ENCODE measurements at regions not wholly inside any gene's neighbourhood (a gene's known extent, or its start where the extent isn't known, plus 50 kb on each side); places are given as distances from the start of the nearest gene placed in this dataset.

- TF ChIP-seq CTCF (IDR thresholded peaks at IDR 0.05) = no peak
- no peak for TF ChIP-seq POLR2A (IDR thresholded peaks at IDR 0.05)
- no peak overlapping the region for H3K4me3 ChIP-seq (ENCODE audit: low read depth, poor library complexity, severe bottlenecking)
- no peak for DNase-seq (ENCODE audit: low spot score in 2 of 2)
- intact Hi-C loops (cut with DNase I; ENCODE audit: low total_unique reads) = no loop called here
Observed at GRCh38 chr3:6516143-6516542, 344.8 kb upstream of the GRM7 start.

- H3K4me3 ChIP-seq (ENCODE audit: low read depth, poor library complexity, severe bottlenecking) = no peak overlapping the region
- WGBS, 2 donors = 75 to 90% methylated on average over 2 of the region's 2 CpGs
- intact Hi-C loops (cut with DNase I; ENCODE audit: low total_unique reads) = no loop called here
- DNase-seq (ENCODE audit: low spot score in 2 of 2) = no peak
- TF ChIP-seq POLR2A (IDR thresholded peaks at IDR 0.05) (no peak), CTCF (IDR thresholded peaks at IDR 0.05) (no peak)
Observed at GRCh38 chr3:6516694-6517093, 344.2 kb upstream of the GRM7 start.

GRCh38 chr3:6518709-6519345, 342.1 kb upstream of the GRM7 start:
- TF ChIP-seq CTCF (IDR thresholded peaks at IDR 0.05) (no peak), POLR2A (IDR thresholded peaks at IDR 0.05) (no peak)
- 82 to 89% methylated on average over 6 of the region's 6 CpGs for WGBS, 2 donors
- intact Hi-C loops (cut with DNase I; ENCODE audit: low total_unique reads) = no loop called here
- no peak for DNase-seq (ENCODE audit: low spot score in 2 of 2)
- H3K4me3 ChIP-seq (ENCODE audit: low read depth, poor library complexity, severe bottlenecking) = no peak overlapping the region

GRCh38 chr3:6521369-6522113, 339.4 kb upstream of the GRM7 start:
- WGBS, 2 donors = 80 to 89% methylated on average over 2 of the region's 2 CpGs
- intact Hi-C loops (cut with DNase I; ENCODE audit: low total_unique reads) = no loop called here
- TF ChIP-seq POLR2A (IDR thresholded peaks at IDR 0.05) = no peak

GRCh38 chr3:6522191-6522590, 338.7 kb upstream of the GRM7 start:
- H3K4me3 ChIP-seq (ENCODE audit: low read depth, poor library complexity, severe bottlenecking) = no peak overlapping the region
- no peak for DNase-seq (ENCODE audit: low spot score in 2 of 2)
- intact Hi-C loops (cut with DNase I; ENCODE audit: low total_unique reads) = no loop called here
- TF ChIP-seq POLR2A (IDR thresholded peaks at IDR 0.05) (no peak), CTCF (IDR thresholded peaks at IDR 0.05) (no peak)

More at GRCh38 chr3:6521369-6522113, 339.4 kb upstream of the GRM7 start:
- DNase-seq (ENCODE audit: low spot score in 2 of 2) = no peak
- no peak overlapping the region for H3K4me3 ChIP-seq (ENCODE audit: low read depth, poor library complexity, severe bottlenecking)

- H3K4me3 ChIP-seq (ENCODE audit: low read depth, poor library complexity, severe bottlenecking) = no peak overlapping the region
- no peak for DNase-seq (ENCODE audit: low spot score in 2 of 2)
- WGBS, 2 donors = 48 to 49% methylated on average over 2 of the region's 2 CpGs
- intact Hi-C loops (cut with DNase I; ENCODE audit: low total_unique reads) = no loop called here
- TF ChIP-seq CTCF (IDR thresholded peaks at IDR 0.05) = no peak
Observed at GRCh38 chr3:6523043-6523442, 337.9 kb upstream of the GRM7 start.
